CD4-positive, alpha-beta T cell (primary cell): ENCODE measurements at regions not wholly inside any gene's neighbourhood (a gene's known extent, or its start where the extent isn't known, plus 50 kb on each side); places are given as distances from the start of the nearest gene placed in this dataset.

ENCODE experiments used
- ATAC-seq: fragments of 200-7000 bp; cut with Tn5 transposase; one replicate; pipeline ENCODE4 v1.10.0; 2022; ENCODE audit warnings: mild to moderate bottlenecking; ENCODE audit not compliant: poor library complexity
- CTCF ChIA-PET: fragments of 350-600 bp; sonication (Branson Sonifier 250); formaldehyde crosslinking; loops from one replicate; lab custom pipeline; 2021; ENCODE audit warnings: antibody characterized with exemption, inconsistent platforms; lab: Charles Lee
- POLR2A ChIA-PET: fragments of 350-600 bp; sonication (Branson Sonifier 250); formaldehyde crosslinking; loops from one replicate; lab custom pipeline; 2021; ENCODE audit warnings: antibody characterized with exemption, inconsistent platforms; lab: Charles Lee
- DNase-seq, 14 experiments: peaks; one replicate each; pipeline ENCODE4 v3.0.0-alpha.2; 2013 to 2020; ENCODE audit warnings: mixed read lengths in 2 of 14
- H3K27ac ChIP-seq, 2 donors: one replicate each; pipeline versions ENCODE4 v1.5.1 to v1.7.0; 2013; ENCODE audit warnings: low read length in 2 of 2, low read depth in 1 of 2, mild to moderate bottlenecking in 1 of 2
- H3K27me3 ChIP-seq, 2 experiments: 1 replicate in 1 of 2; 2 replicates in 1 of 2; pipeline versions ENCODE4 v1.6.1 to v1.7.0; 2013; ENCODE audit warnings: low read length in 2 of 2, control low read depth in 1 of 2, mild to moderate bottlenecking in 1 of 2, moderate library complexity in 1 of 2; ENCODE audit not compliant: insufficient read depth in 2 of 2, control insufficient read depth in 1 of 2
- H3K36me3 ChIP-seq: one replicate; pipeline ENCODE4 v1.6.1; 2013; ENCODE audit warnings: low read length, control low read depth; ENCODE audit not compliant: insufficient read depth
- H3K4me1 ChIP-seq: one replicate; pipeline ENCODE4 v1.6.1; 2013; ENCODE audit warnings: low read length, control low read depth; ENCODE audit not compliant: insufficient read depth
- H3K4me3 ChIP-seq: one replicate; pipeline ENCODE4 v1.5.1; 2013; ENCODE audit warnings: mild to moderate bottlenecking, low read length, moderate library complexity
- H3K9me3 ChIP-seq, 2 experiments: 1 replicate in 1 of 2; 2 replicates in 1 of 2; pipeline versions ENCODE4 v1.6.1 to v1.7.0; 2013; ENCODE audit warnings: low read length in 2 of 2, mild to moderate bottlenecking in 2 of 2, control low read depth in 1 of 2, moderate library complexity in 1 of 2; ENCODE audit not compliant: control insufficient read depth in 1 of 2, insufficient read depth in 1 of 2
- H3K27ac Mint-ChIP-seq: one replicate; pipeline ENCODE4 v1.8.0; 2020; ENCODE audit warnings: mixed read lengths
- H3K27me3 Mint-ChIP-seq: one replicate; pipeline ENCODE4 v1.8.0; 2021; ENCODE audit warnings: mixed read lengths
- H3K36me3 Mint-ChIP-seq: one replicate; pipeline ENCODE4 v1.8.0; 2021; ENCODE audit warnings: low read depth, mixed read lengths
- H3K4me1 Mint-ChIP-seq: one replicate; pipeline ENCODE4 v1.8.0; 2021; ENCODE audit warnings: low read depth, mixed read lengths
- H3K4me3 Mint-ChIP-seq: one replicate; pipeline ENCODE4 v1.8.0; 2020; ENCODE audit warnings: mild to moderate bottlenecking, mixed read lengths
- H3K9me3 Mint-ChIP-seq: one replicate; pipeline ENCODE4 v1.8.0; 2020; ENCODE audit warnings: mixed read lengths
- intact Hi-C, 2 experiments: fragments of 100-400 bp; cut with DNase I in 1 of 2; cut with micrococcal nuclease in 1 of 2; formaldehyde crosslinking; loops; one replicate each; pipeline versions ENCODE4 v1.15.1 to v1.9.0; 2023 to 2025; cut with DNase I, micrococcal nuclease
- TF ChIP-seq, protein P1 (sequence below): fragments of 200-600 bp; IDR thresholded peaks from one replicate; pipeline ENCODE4 v1.8.0; 2022; ENCODE audit warnings: antibody characterized with exemption, mild to moderate bottlenecking

DNA sequence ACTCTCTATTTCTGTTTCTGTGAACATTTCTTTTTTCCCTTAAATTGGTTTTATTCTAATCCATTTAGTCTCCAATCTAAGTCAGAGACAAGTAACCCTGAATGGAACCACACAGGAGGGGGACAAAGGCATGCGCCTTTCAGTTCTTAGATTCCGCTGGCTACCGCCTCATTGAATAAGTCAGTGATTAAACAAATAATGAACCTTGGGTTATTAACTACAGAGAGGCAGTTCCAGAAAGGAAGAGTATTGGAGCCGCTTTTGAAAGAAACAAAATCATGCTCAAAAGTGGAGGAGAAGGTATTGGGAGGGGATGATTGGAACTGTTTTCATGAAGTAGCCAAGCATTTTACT lies 459.8 kb upstream of the DAB1 start:
- no peak overlapping the region for H3K4me3 ChIP-seq
- Mint-ChIP-seq H3K9me3 (no peaks in the 10 kb centered on the region), H3K4me1 (no peaks in the 10 kb centered on the region), H3K27ac (no peak overlapping the region), H3K27me3 (peaks cover 13% of the 10 kb centered on the region), H3K4me3 (no peak overlapping the region), H3K36me3 (no peaks in the 10 kb centered on the region)
- ATAC-seq, result no peak
- no peaks in the 10 kb centered on the region for H3K4me1 ChIP-seq
- no peak for DNase-seq
- no peaks in the 10 kb centered on the region for H3K27me3 ChIP-seq
- TF ChIP-seq, protein P1, sequence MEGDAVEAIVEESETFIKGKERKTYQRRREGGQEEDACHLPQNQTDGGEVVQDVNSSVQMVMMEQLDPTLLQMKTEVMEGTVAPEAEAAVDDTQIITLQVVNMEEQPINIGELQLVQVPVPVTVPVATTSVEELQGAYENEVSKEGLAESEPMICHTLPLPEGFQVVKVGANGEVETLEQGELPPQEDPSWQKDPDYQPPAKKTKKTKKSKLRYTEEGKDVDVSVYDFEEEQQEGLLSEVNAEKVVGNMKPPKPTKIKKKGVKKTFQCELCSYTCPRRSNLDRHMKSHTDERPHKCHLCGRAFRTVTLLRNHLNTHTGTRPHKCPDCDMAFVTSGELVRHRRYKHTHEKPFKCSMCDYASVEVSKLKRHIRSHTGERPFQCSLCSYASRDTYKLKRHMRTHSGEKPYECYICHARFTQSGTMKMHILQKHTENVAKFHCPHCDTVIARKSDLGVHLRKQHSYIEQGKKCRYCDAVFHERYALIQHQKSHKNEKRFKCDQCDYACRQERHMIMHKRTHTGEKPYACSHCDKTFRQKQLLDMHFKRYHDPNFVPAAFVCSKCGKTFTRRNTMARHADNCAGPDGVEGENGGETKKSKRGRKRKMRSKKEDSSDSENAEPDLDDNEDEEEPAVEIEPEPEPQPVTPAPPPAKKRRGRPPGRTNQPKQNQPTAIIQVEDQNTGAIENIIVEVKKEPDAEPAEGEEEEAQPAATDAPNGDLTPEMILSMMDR, result no peak
- no peaks in the 10 kb centered on the region for H3K36me3 ChIP-seq
- H3K27ac ChIP-seq, result no peak overlapping the region
- POLR2A ChIA-PET, result no interaction called here
- intact Hi-C loops, result no loop called here
- no peaks in the 10 kb centered on the region for H3K9me3 ChIP-seq
- CTCF ChIA-PET, result no interaction called here

DNA sequence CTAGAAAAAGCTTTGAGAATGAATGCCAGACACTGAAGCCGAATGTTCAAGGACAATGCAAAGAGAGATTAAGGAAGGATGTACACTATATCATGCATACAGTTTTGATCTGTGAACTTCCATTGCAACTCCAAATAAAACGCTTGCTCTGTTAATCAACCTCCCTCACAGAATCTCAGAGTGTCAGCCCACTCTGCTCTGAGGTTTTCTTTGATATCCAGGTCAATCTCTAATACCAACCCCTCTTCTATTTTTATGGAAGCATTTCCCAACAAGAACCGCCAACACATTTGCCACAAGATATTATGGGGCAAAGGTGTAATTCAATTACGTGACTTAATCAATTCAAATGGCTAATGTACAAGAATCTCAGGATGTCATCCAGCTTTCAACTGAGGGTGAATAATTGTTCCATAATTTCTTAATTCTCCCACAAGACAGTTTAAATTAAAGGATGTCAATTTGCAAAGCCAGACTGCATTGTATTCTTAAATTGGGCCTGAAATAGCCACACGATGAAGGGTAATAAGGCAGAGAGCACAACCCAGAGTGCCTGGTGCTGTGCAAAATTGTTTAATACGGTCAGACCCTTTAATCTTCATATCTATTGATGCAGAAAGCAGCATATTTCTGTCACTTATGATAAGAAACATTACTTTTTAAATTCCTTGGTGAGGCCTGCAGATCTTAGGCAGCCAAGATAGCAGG lies 459.2 kb upstream of the DAB1 start:
- H3K9me3 Mint-ChIP-seq, result no peaks in the 10 kb centered on the region
- no peaks in the 10 kb centered on the region for H3K36me3 Mint-ChIP-seq
- no peaks in the 10 kb centered on the region for H3K36me3 ChIP-seq
- no peak overlapping the region for H3K27ac Mint-ChIP-seq
- H3K27ac ChIP-seq, result no peak overlapping the region
- H3K27me3 ChIP-seq, result no peaks in the 10 kb centered on the region
- no peaks in the 10 kb centered on the region for H3K4me1 ChIP-seq
- DNase-seq, result no peak
- peaks cover 13% of the 10 kb centered on the region for H3K27me3 Mint-ChIP-seq
- H3K9me3 ChIP-seq, result no peaks in the 10 kb centered on the region
- POLR2A ChIA-PET, result no interaction called here
- H3K4me3 Mint-ChIP-seq, result no peak overlapping the region
- no peak for ATAC-seq
- H3K4me1 Mint-ChIP-seq, result no peaks in the 10 kb centered on the region
- CTCF ChIA-PET, result no interaction called here
- no peak overlapping the region for H3K4me3 ChIP-seq
- intact Hi-C loops, result no loop called here
- TF ChIP-seq, protein P1, result no peak

DNA sequence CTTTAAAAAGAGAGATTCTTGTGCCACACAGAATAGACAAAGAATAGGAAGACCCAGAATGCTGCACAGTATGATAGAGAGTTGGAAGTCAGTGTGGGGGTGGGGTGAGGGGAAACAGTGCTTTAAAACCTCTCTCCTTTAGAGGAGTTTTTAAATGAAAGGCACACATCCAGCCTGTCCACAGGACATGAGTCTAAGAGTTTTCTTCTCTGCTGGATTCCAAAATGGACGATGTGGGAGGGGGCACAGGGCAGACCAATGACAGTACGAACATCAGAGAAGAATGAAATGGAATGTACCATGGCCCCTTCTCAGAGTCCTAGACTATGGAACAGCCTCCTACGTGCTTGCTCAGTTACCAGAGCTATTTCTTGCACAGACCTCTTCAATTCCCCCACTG lies 458.2 kb upstream of the DAB1 start:
- no peak overlapping the region for H3K4me3 Mint-ChIP-seq
- Histone ChIP-seq H3K4me1 (no peaks in the 10 kb centered on the region), H3K4me3 (no peak overlapping the region), H3K27me3 (no peaks in the 10 kb centered on the region), H3K9me3 (no peaks in the 10 kb centered on the region), H3K36me3 (no peaks in the 10 kb centered on the region), H3K27ac (no peak overlapping the region)
- peaks cover 13% of the 10 kb centered on the region for H3K27me3 Mint-ChIP-seq
- CTCF ChIA-PET, result no interaction called here
- TF ChIP-seq, protein P1, result no peak
- no peaks in the 10 kb centered on the region for H3K4me1 Mint-ChIP-seq
- H3K27ac Mint-ChIP-seq, result no peak overlapping the region
- intact Hi-C loops, result no loop called here
- DNase-seq, result no peak
- no peak for ATAC-seq
- no peaks in the 10 kb centered on the region for H3K36me3 Mint-ChIP-seq
- POLR2A ChIA-PET, result no interaction called here
- no peaks in the 10 kb centered on the region for H3K9me3 Mint-ChIP-seq
